Erythroblast (primary cell): ENCODE measurements at regions not wholly inside any gene's neighbourhood (a gene's known extent, or its start where the extent isn't known, plus 50 kb on each side); places are given as distances from the start of the nearest gene placed in this dataset.

Experiments
- GATA1 ChIP-seq: IDR thresholded peaks from 2 replicates; pipeline ENCODE4 v1.6.1; 2011; ENCODE audit warnings: low read depth, mild to moderate bottlenecking, control low read depth, low read length, moderate library complexity
- POLR2A ChIP-seq: IDR thresholded peaks from 2 replicates; pipeline ENCODE4 v1.6.1; 2011; ENCODE audit warnings: mild to moderate bottlenecking, low read length

- TF ChIP-seq POLR2A (no peak), GATA1 (no peak)
These were observed 406.1 kb upstream of the OR4E1 start for GRCh38 chr14:22079766-22080165.
